ENCODE measurements at regions not wholly inside any gene's neighbourhood (a gene's known extent, or its start where the extent isn't known, plus 50 kb on each side); places are given as distances from the start of the nearest gene placed in this dataset.

GRCh38 chr12:88251798-88252197 lies 109.7 kb downstream of the TMTC3 start:
- DNase-seq (ENCODE audit: low spot score), result no peak

GRCh38 chr12:88253371-88253978 lies 111.4 kb downstream of the TMTC3 start:
- DNase-seq (ENCODE audit: low spot score), result no peak

- DNase-seq (ENCODE audit: low spot score), result no peak
Observed at GRCh38 chr12:88255224-88255623, 113.1 kb downstream of the TMTC3 start.

- DNase-seq (ENCODE audit: low spot score), result no peak
Observed at GRCh38 chr12:88255847-88256246, 113.7 kb downstream of the TMTC3 start.

- no peak for DNase-seq (ENCODE audit: low spot score)
Observed at GRCh38 chr12:88258396-88258795, 116.3 kb downstream of the TMTC3 start.

GRCh38 chr12:88266806-88267360 lies 124.8 kb downstream of the TMTC3 start:
- no peak for DNase-seq (ENCODE audit: low spot score)

- DNase-seq (ENCODE audit: low spot score), result no peak
Observed at GRCh38 chr12:88267630-88268029, 125.5 kb downstream of the TMTC3 start.

GRCh38 chr12:88272456-88272855 lies 130.3 kb downstream of the TMTC3 start:
- DNase-seq (ENCODE audit: low spot score), result no peak

- DNase-seq (ENCODE audit: low spot score), result no peak
Observed at GRCh38 chr12:88273450-88273849, 131.3 kb downstream of the TMTC3 start.

- no peak for DNase-seq (ENCODE audit: low spot score)
Observed at GRCh38 chr12:88273875-88274274, 131.8 kb downstream of the TMTC3 start.

GRCh38 chr12:88291498-88292131 lies 149.5 kb downstream of the TMTC3 start:
- no peak for DNase-seq (ENCODE audit: low spot score)

- no peak for DNase-seq (ENCODE audit: low spot score)
Observed at GRCh38 chr12:88298014-88298682, 156.0 kb downstream of the TMTC3 start.

- DNase-seq (ENCODE audit: low spot score), result peak; percentile 3
Observed at GRCh38 chr12:88298761-88299242, 156.7 kb downstream of the TMTC3 start.

- DNase-seq (ENCODE audit: low spot score), result peak; percentile 66
Observed at GRCh38 chr12:88299567-88300101, 157.5 kb downstream of the TMTC3 start.

- DNase-seq (ENCODE audit: low spot score), result no peak
Observed at GRCh38 chr12:88300931-88301330, 158.8 kb downstream of the TMTC3 start.

- DNase-seq (ENCODE audit: low spot score), result no peak
Observed at GRCh38 chr12:88303335-88303734, 161.2 kb downstream of the TMTC3 start.

GRCh38 chr12:88305254-88305890 lies 163.3 kb downstream of the TMTC3 start:
- DNase-seq (ENCODE audit: low spot score), result no peak

GRCh38 chr12:88306471-88307069 lies 164.5 kb downstream of the TMTC3 start:
- DNase-seq (ENCODE audit: low spot score), result no peak

GRCh38 chr12:88307961-88308360 lies 165.9 kb downstream of the TMTC3 start:
- no peak for DNase-seq (ENCODE audit: low spot score)

GRCh38 chr12:88308825-88309224 lies 166.7 kb downstream of the TMTC3 start:
- DNase-seq (ENCODE audit: low spot score), result no peak

GRCh38 chr12:88309546-88309945 lies 167.4 kb downstream of the TMTC3 start:
- no peak for DNase-seq (ENCODE audit: low spot score)

- DNase-seq (ENCODE audit: low spot score), result peak; percentile 12
Observed at GRCh38 chr12:88310069-88310468, 168.0 kb downstream of the TMTC3 start.

Measured in AG08396 (cell line).